ENCODE measurements at regions not wholly inside any gene's neighbourhood (a gene's known extent, or its start where the extent isn't known, plus 50 kb on each side); places are given as distances from the start of the nearest gene placed in this dataset.

DNA sequence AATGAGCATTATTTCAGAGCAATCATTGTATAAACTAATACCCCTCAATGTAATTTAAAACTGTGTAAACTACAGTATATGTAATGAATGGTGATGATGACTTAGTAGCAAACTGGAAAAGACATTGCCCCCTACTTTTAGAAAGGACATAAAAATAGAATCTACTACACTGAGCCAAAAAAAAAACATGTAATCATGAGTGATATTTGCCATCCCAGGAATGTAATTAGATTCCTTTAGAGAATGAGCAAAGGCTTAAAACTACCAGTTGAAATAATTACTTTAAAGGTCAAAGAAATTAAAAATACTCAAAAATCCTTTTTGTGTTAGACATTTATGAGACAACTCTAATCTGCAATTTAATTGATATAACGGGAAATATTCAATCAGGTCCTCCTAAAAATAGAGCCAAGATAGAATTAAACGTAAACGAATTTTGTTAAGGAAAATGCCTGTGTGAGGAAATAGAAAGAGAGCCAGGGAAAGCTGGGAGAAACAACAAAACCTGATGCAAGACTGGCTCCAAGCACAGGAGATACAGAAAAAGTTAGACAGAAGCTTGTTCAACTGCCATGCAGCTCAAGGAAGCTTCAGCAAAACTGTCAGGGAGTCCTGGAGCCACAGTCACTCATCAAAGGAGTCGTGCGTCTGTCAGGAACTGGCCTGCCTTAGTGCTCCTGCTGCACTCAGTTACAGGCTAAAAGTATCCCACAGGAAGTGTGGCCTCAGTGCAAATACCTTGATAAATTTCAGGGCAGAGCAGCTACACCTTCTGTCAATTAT, 655.7 kb upstream of the INTU start (continued):
- TF ChIP-seq, protein P1, sequence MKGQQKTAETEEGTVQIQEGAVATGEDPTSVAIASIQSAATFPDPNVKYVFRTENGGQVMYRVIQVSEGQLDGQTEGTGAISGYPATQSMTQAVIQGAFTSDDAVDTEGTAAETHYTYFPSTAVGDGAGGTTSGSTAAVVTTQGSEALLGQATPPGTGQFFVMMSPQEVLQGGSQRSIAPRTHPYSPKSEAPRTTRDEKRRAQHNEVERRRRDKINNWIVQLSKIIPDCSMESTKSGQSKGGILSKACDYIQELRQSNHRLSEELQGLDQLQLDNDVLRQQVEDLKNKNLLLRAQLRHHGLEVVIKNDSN (CRISPR knock-in tag; IDR thresholded peaks at IDR 0.05) = no peak
- TF ChIP-seq RORB (CRISPR knock-in tag; IDR thresholded peaks at IDR 0.05) = no peak

- Mint-ChIP-seq H3K4me3 (no peak overlapping the region), H3K27me3 (ENCODE audit: low read depth) (no peaks in the 10 kb centered on the region), H3K27ac (no peak overlapping the region), H3K36me3 (peaks cover 5% of the 10 kb centered on the region; the same call in 1 of the 2 replicates), H3K9me3 (peaks cover 15% of the 10 kb centered on the region; the same call in 1 of the 2 replicates), H3K4me1 (no peaks in the 10 kb centered on the region)
- ATAC-seq (no peak), DNase-seq (ENCODE audit: low spot score) (no peak)
- CTCF ChIA-PET = no interaction called here
- POLR2A ChIA-PET = no interaction called here
- TF ChIP-seq TCF7 (CRISPR knock-in tag; IDR thresholded peaks at IDR 0.05; ENCODE audit: low read depth) (no peak), ZNF671 (CRISPR knock-in tag; IDR thresholded peaks at IDR 0.05) (no peak), ZNF281 (CRISPR knock-in tag; IDR thresholded peaks at IDR 0.05) (no peak), SOX15 (CRISPR knock-in tag; IDR thresholded peaks at IDR 0.05) (no peak), MLX (CRISPR knock-in tag; IDR thresholded peaks at IDR 0.05) (no peak), MXD4 (CRISPR knock-in tag; IDR thresholded peaks at IDR 0.05; ENCODE audit: borderline replicate concordance) (no peak), NFYB (CRISPR knock-in tag; conservative IDR thresholded peaks at IDR 0.05; ENCODE audit: low read depth) (no peak)
- TF ChIP-seq, protein P2, sequence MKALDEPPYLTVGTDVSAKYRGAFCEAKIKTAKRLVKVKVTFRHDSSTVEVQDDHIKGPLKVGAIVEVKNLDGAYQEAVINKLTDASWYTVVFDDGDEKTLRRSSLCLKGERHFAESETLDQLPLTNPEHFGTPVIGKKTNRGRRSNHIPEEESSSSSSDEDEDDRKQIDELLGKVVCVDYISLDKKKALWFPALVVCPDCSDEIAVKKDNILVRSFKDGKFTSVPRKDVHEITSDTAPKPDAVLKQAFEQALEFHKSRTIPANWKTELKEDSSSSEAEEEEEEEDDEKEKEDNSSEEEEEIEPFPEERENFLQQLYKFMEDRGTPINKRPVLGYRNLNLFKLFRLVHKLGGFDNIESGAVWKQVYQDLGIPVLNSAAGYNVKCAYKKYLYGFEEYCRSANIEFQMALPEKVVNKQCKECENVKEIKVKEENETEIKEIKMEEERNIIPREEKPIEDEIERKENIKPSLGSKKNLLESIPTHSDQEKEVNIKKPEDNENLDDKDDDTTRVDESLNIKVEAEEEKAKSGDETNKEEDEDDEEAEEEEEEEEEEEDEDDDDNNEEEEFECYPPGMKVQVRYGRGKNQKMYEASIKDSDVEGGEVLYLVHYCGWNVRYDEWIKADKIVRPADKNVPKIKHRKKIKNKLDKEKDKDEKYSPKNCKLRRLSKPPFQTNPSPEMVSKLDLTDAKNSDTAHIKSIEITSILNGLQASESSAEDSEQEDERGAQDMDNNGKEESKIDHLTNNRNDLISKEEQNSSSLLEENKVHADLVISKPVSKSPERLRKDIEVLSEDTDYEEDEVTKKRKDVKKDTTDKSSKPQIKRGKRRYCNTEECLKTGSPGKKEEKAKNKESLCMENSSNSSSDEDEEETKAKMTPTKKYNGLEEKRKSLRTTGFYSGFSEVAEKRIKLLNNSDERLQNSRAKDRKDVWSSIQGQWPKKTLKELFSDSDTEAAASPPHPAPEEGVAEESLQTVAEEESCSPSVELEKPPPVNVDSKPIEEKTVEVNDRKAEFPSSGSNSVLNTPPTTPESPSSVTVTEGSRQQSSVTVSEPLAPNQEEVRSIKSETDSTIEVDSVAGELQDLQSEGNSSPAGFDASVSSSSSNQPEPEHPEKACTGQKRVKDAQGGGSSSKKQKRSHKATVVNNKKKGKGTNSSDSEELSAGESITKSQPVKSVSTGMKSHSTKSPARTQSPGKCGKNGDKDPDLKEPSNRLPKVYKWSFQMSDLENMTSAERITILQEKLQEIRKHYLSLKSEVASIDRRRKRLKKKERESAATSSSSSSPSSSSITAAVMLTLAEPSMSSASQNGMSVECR (CRISPR knock-in tag; IDR thresholded peaks at IDR 0.05; ENCODE audit: borderline replicate concordance) = no peak
Measured at GRCh38 chr4:126986005-126986404, 646.8 kb upstream of the INTU start.

DNA sequence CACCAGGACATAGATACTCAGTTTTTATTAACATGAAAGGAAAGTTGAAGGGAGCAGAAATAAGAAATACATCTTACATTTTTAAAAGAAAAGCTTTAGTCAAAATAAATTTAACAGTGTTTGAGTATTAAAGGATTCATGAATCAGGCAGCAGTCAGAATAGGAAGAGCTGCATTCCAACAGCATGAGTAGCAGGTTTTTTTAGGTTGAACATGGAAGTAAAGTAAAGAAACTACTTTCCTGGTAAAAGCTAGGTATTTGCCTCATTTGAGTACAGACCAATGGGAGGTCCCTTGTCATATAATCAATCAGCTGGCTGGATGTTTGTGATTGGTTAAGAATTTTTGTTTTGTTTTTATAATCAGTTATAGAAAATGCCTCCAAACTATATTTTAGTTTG, 645.9 kb upstream of the INTU start:
- H3K36me3 Mint-ChIP-seq = peaks cover 5% of the 10 kb centered on the region; the same call in 1 of the 2 replicates
- CTCF ChIA-PET = no interaction called here
- H3K9me3 Mint-ChIP-seq = peaks cover 15% of the 10 kb centered on the region; the same call in 1 of the 2 replicates
- H3K4me3 Mint-ChIP-seq = no peak overlapping the region
- DNase-seq (ENCODE audit: low spot score) (no peak), ATAC-seq (no peak)
- TF ChIP-seq ZNF232 (CRISPR knock-in tag; IDR thresholded peaks at IDR 0.05) = no peak
- no peak for TF ChIP-seq FOXK1 (CRISPR knock-in tag; IDR thresholded peaks at IDR 0.05)
- TF ChIP-seq, protein P3, sequence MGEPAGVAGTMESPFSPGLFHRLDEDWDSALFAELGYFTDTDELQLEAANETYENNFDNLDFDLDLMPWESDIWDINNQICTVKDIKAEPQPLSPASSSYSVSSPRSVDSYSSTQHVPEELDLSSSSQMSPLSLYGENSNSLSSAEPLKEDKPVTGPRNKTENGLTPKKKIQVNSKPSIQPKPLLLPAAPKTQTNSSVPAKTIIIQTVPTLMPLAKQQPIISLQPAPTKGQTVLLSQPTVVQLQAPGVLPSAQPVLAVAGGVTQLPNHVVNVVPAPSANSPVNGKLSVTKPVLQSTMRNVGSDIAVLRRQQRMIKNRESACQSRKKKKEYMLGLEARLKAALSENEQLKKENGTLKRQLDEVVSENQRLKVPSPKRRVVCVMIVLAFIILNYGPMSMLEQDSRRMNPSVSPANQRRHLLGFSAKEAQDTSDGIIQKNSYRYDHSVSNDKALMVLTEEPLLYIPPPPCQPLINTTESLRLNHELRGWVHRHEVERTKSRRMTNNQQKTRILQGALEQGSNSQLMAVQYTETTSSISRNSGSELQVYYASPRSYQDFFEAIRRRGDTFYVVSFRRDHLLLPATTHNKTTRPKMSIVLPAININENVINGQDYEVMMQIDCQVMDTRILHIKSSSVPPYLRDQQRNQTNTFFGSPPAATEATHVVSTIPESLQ (CRISPR knock-in tag; IDR thresholded peaks at IDR 0.05) = no peak
- TF ChIP-seq, protein P2 (CRISPR knock-in tag; IDR thresholded peaks at IDR 0.05; ENCODE audit: borderline replicate concordance) = no peak
- TF ChIP-seq ATF3 (CRISPR knock-in tag; conservative IDR thresholded peaks at IDR 0.05) = no peak
- no peak for TF ChIP-seq NFYB (CRISPR knock-in tag; conservative IDR thresholded peaks at IDR 0.05; ENCODE audit: low read depth)
- TF ChIP-seq ZNF416 (CRISPR knock-in tag; IDR thresholded peaks at IDR 0.05) = no peak
- no peak for TF ChIP-seq NFE2L1 (CRISPR knock-in tag; IDR thresholded peaks at IDR 0.05)
- no peaks in the 10 kb centered on the region for H3K4me1 Mint-ChIP-seq
- no peaks in the 10 kb centered on the region for H3K27me3 Mint-ChIP-seq (ENCODE audit: low read depth)
- no peak overlapping the region for H3K27ac Mint-ChIP-seq
- POLR2A ChIA-PET = no interaction called here
